Ovary (tissue), 7 donors: ENCODE measurements at regions not wholly inside any gene's neighbourhood (a gene's known extent, or its start where the extent isn't known, plus 50 kb on each side); places are given as distances from the start of the nearest gene placed in this dataset.

Source experiments
- DNase-seq, 5 donors: peaks; one replicate each; pipeline ENCODE4 v3.0.0-alpha.2; 2019 to 2020
- H3K27ac ChIP-seq, 2 donors: fragments of 200-600 bp; one replicate each; pipeline versions ENCODE4 v1.5.1 to v1.8.0; 2019 to 2022
- H3K27me3 ChIP-seq: fragments of 200-600 bp; one replicate; pipeline ENCODE4 v1.8.0; 2022
- H3K36me3 ChIP-seq: fragments of 200-600 bp; sonication (generic); one replicate; pipeline ENCODE4 v1.5.1; 2019
- H3K4me1 ChIP-seq: one replicate; pipeline ENCODE4 v1.8.1; 2013; ENCODE audit warnings: mild to moderate bottlenecking, moderate library complexity; ENCODE audit not compliant: insufficient read depth
- H3K4me3 ChIP-seq: fragments of 200-600 bp; sonication (generic); one replicate; pipeline ENCODE4 v1.5.1; 2017
- H3K9me3 ChIP-seq, 2 donors: fragments of 200-600 bp in 1 of 2; sonication (generic) in 1 of 2; one replicate each; pipeline versions ENCODE4 v1.5.1 to v1.8.1; 2013 to 2019; ENCODE audit warnings: mild to moderate bottlenecking in 1 of 2, moderate library complexity in 1 of 2
- EP300 ChIP-seq: sonication (generic); formaldehyde crosslinking; IDR thresholded peaks from one replicate; pipeline ENCODE4 v1.6.1; 2017; ENCODE audit warnings: antibody characterized with exemption
- POLR2A ChIP-seq: fragments of 450-650 bp; IDR thresholded peaks from one replicate; pipeline ENCODE4 v1.6.1; 2017; ENCODE audit warnings: antibody characterized with exemption, mild to moderate bottlenecking, moderate library complexity
- WGBS, 3 donors: extraction: QIAGEN DNeasy Blood & Tissue Kit in 1 of 3; methylation state at CpG; one replicate each; pipeline versions ENCODE4 v1.1.5 to v1.1.7; 2013 to 2017; 5-methylcytosine and 5-hydroxymethylcytosine counted together
- intact Hi-C, 4 donors: fragments of 100-400 bp; cut with DNase I; formaldehyde crosslinking; loops; one replicate each; pipeline versions ENCODE4 v1.11.0 to v1.15.1; 2022 to 2023
- TF ChIP-seq, protein P1 (sequence below), 3 donors: fragments of 450-650 bp in 2 of 3; fragments of 200-600 bp in 1 of 3; IDR thresholded peaks; one replicate each; pipeline versions ENCODE4 v1.5.1 to v1.8.0; 2016 to 2022; ENCODE audit warnings: antibody characterized with exemption in 3 of 3, mild to moderate bottlenecking in 1 of 3
- donor health status: DM: no; HTN: no; CAD: no; lungs with moderate emphysema.
- donor health status: DM: no; HTN: no; CAD: no.
- donor health status: Bipolar disorder and iron deficiency.
- donor health status: DM: no; HTN: no; CAD: no.
- donor health status: DM: yes; HTN: yes; CAD: no.

DNA sequence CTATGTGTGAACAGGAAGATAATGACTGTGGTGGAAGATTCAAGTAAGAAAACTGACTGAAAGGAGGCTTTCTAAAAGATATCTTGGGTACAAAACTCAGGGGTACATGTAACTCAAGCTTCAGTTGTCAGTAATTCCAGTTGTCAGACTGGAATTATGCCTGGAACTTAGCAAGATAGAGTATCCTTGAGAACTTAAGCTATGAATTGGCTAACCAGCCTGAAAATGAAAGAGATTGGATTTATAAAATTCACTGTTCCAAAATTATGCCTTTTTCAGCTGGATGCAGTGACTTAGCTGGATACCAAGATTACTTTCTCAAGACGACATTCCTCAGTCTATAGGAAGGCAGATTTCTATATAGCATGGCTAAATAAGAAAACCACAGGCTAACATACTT lies 221.9 kb upstream of the ZBTB20 start:
- intact Hi-C loops, result no loop called here
- Histone ChIP-seq H3K27ac (no peak overlapping the region), H3K4me1 (no peaks in the 10 kb centered on the region), H3K4me3 (no peak overlapping the region), H3K9me3 (no peaks in the 10 kb centered on the region), H3K36me3 (no peaks in the 10 kb centered on the region), H3K27me3 (no peaks in the 10 kb centered on the region)
- WGBS, 3 donors, result 13 to 45% (median 39%) methylated on average over 1 of the region's 1 CpG
- DNase-seq, result no peak
- TF ChIP-seq, protein P1, sequence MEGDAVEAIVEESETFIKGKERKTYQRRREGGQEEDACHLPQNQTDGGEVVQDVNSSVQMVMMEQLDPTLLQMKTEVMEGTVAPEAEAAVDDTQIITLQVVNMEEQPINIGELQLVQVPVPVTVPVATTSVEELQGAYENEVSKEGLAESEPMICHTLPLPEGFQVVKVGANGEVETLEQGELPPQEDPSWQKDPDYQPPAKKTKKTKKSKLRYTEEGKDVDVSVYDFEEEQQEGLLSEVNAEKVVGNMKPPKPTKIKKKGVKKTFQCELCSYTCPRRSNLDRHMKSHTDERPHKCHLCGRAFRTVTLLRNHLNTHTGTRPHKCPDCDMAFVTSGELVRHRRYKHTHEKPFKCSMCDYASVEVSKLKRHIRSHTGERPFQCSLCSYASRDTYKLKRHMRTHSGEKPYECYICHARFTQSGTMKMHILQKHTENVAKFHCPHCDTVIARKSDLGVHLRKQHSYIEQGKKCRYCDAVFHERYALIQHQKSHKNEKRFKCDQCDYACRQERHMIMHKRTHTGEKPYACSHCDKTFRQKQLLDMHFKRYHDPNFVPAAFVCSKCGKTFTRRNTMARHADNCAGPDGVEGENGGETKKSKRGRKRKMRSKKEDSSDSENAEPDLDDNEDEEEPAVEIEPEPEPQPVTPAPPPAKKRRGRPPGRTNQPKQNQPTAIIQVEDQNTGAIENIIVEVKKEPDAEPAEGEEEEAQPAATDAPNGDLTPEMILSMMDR (IDR thresholded peaks at IDR 0.05), result no peak
- TF ChIP-seq EP300, result no peak
- no peak for TF ChIP-seq POLR2A

GRCh38 chr3:115375362-115375761 lies 228.3 kb upstream of the ZBTB20 start:
- no peaks in the 10 kb centered on the region for H3K9me3 ChIP-seq

GRCh38 chr3:115380883-115381572 lies 233.9 kb upstream of the ZBTB20 start:
- intact Hi-C loops, result no loop called here
- WGBS, 3 donors, result 76 to 83% (median 78%) methylated on average over 3 of the region's 3 CpGs

More at GRCh38 chr3:115375362-115375761, 228.3 kb upstream of the ZBTB20 start:
- no peaks in the 10 kb centered on the region for H3K27me3 ChIP-seq
- H3K27ac ChIP-seq, result no peak overlapping the region
- no peaks in the 10 kb centered on the region for H3K4me1 ChIP-seq
- intact Hi-C loops, result no loop called here
- no peak for TF ChIP-seq EP300
- TF ChIP-seq, protein P1 (IDR thresholded peaks at IDR 0.05), result no peak
- no peak for TF ChIP-seq POLR2A
- DNase-seq, result no peak
- H3K36me3 ChIP-seq, result no peaks in the 10 kb centered on the region
- 94 to 95% (median 94%) methylated on average over 2 of the region's 2 CpGs for WGBS, 3 donors
- no peak overlapping the region for H3K4me3 ChIP-seq

DNA sequence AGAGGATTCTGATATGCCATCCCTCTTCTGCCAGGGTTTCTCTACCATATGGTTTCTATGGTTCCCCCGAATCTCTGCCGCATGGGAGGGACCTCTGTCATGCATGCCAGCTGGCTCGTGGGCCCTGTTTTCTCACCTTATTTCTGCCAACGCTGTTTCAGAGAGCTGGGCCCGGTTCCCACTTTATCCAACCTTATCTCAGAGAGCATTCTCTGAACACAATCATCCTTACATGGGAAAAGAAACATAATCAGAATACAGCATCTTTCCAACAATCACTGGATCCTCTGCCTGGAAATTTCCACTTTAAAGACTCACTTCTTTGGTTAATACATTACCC lies 234.5 kb upstream of the ZBTB20 start:
- WGBS, 3 donors, result 7 to 18% (median 11%) methylated on average over 5 of the region's 5 CpGs
- intact Hi-C loops, result no loop called here
- Histone ChIP-seq H3K36me3 (no peaks in the 10 kb centered on the region), H3K27me3 (no peaks in the 10 kb centered on the region), H3K9me3 (no peaks in the 10 kb centered on the region), H3K4me1 (peaks cover 2% of the 10 kb centered on the region), H3K27ac (no peak overlapping the region), H3K4me3 (no peak overlapping the region)
- no peak for DNase-seq
- TF ChIP-seq, protein P1 (IDR thresholded peaks at IDR 0.05), result no peak
- TF ChIP-seq POLR2A, result no peak
- TF ChIP-seq EP300, result no peak

More at GRCh38 chr3:115380883-115381572, 233.9 kb upstream of the ZBTB20 start:
- H3K4me3 ChIP-seq, result no peak overlapping the region
- no peaks in the 10 kb centered on the region for H3K36me3 ChIP-seq
- TF ChIP-seq, protein P1 (IDR thresholded peaks at IDR 0.05), result no peak
- TF ChIP-seq EP300, result no peak
- TF ChIP-seq POLR2A, result no peak
- DNase-seq, result no peak
- no peak overlapping the region for H3K27ac ChIP-seq
- peaks cover 2% of the 10 kb centered on the region for H3K4me1 ChIP-seq
- no peaks in the 10 kb centered on the region for H3K9me3 ChIP-seq
- H3K27me3 ChIP-seq, result no peaks in the 10 kb centered on the region
